Small intestine (tissue), 7 donors: ENCODE measurements at regions not wholly inside any gene's neighbourhood (a gene's known extent, or its start where the extent isn't known, plus 50 kb on each side); places are given as distances from the start of the nearest gene placed in this dataset.

Experiments used
- DNase-seq, 2 donors: peaks; one replicate each; pipeline versions ENCODE4 v3.0.0 to v3.0.0-alpha.2; 2013
- FAIRE-seq: peaks from 2 replicates; lab custom pipeline; 2012; peaks lifted over from hg19 to GRCh38; lab: Jason Lieb, UNC
- H3K27ac ChIP-seq, 3 donors: one replicate each; pipeline ENCODE4 v1.5.1; 2013; ENCODE audit warnings: low read length in 2 of 3, mild to moderate bottlenecking in 2 of 3, control low read depth in 1 of 3, inconsistent platforms in 1 of 3, low read depth in 1 of 3, moderate library complexity in 1 of 3
- H3K27me3 ChIP-seq, 3 donors: one replicate each; pipeline ENCODE4 v1.6.1; 2013; ENCODE audit warnings: low read length in 3 of 3, inconsistent platforms in 1 of 3; ENCODE audit not compliant: control insufficient read depth in 3 of 3, insufficient read depth in 3 of 3
- H3K36me3 ChIP-seq, 3 donors: one replicate each; pipeline ENCODE4 v1.6.1; 2013; ENCODE audit warnings: low read length in 3 of 3, inconsistent platforms in 1 of 3, low read depth in 1 of 3, mild to moderate bottlenecking in 1 of 3, moderate library complexity in 1 of 3; ENCODE audit not compliant: control insufficient read depth in 3 of 3, insufficient read depth in 2 of 3
- H3K4me1 ChIP-seq, 3 donors: one replicate each; pipeline ENCODE4 v1.6.1; 2013; ENCODE audit warnings: low read length in 2 of 3, inconsistent platforms in 1 of 3, low read depth in 1 of 3, mild to moderate bottlenecking in 1 of 3, moderate library complexity in 1 of 3; ENCODE audit not compliant: control insufficient read depth in 3 of 3, insufficient read depth in 2 of 3
- H3K4me3 ChIP-seq, 3 donors: one replicate each; pipeline ENCODE4 v1.5.1; 2013; ENCODE audit warnings: low read length in 3 of 3, control low read depth in 1 of 3, inconsistent platforms in 1 of 3, low read depth in 1 of 3, mild to moderate bottlenecking in 1 of 3, moderate library complexity in 1 of 3
- H3K9me3 ChIP-seq, 2 donors: one replicate each; pipeline ENCODE4 v1.6.1; 2013; ENCODE audit warnings: low read depth in 1 of 2, low read length in 1 of 2; ENCODE audit not compliant: control insufficient read depth in 2 of 2, insufficient read depth in 1 of 2
- WGBS, 3 donors: extraction: QIAGEN DNeasy Blood & Tissue Kit; methylation state at CpG; one replicate each; pipeline ENCODE4 v1.1.7; 2013; 5-methylcytosine and 5-hydroxymethylcytosine counted together
- donor health status: healthy with polysubstance abuse.
- donor health status: control.
- donor health status: control.
- donor health status: Bipolar disorder and iron deficiency.
- donor health status: healthy.

DNA sequence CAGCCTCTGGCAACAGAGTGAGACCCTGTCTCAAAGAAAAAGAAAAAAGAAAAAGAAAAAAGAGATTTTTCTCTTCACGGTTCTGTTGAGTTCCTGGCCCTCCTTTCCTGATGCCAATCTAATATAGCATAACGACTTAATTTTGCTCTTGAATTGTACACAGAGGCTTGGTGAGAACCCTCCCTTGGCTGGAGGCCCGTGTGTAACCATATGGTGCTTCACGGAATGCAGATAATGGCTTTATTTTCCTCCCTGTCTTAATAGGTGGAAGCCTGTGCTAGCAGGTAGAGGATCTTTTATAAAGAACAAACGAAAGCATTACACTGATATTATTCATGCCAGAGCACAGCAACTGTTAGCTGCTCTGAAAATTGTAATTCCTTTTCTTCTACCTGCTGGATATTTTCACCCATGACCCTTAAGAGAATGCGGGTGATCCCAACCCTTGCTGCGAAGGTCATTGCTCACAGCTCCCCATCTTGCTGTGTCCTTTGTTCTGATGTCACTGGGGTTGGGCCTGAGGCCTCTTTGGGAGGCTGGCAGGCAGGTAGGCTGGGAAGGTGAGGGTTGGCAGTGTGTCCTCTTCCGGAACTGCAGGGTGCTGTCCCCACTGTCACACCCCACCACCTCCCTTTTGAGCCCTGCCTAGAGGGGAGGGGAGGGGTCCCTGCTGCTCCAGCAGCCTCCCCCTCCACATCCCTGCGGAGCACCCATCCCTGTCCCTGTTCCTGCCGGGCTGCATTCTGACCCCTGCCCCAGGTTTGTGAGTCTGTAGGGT is 83.8 kb upstream of the STOX2 start:
- Histone ChIP-seq H3K4me3 (no peak overlapping the region), H3K4me1 (no peaks in the 10 kb centered on the region), H3K27me3 (peaks cover 0 to 8% (median 0%) of the 10 kb centered on the region in 3 donors), H3K9me3 (no peaks in the 10 kb centered on the region), H3K36me3 (no peaks in the 10 kb centered on the region), H3K27ac (no peak overlapping the region)
- WGBS, 3 donors, result 55 to 70% (median 66%) methylated on average over 10 of the region's 10 CpGs
- DNase-seq, result peak in 1 of 2 donors; percentile 19
- no peak for FAIRE-seq

DNA sequence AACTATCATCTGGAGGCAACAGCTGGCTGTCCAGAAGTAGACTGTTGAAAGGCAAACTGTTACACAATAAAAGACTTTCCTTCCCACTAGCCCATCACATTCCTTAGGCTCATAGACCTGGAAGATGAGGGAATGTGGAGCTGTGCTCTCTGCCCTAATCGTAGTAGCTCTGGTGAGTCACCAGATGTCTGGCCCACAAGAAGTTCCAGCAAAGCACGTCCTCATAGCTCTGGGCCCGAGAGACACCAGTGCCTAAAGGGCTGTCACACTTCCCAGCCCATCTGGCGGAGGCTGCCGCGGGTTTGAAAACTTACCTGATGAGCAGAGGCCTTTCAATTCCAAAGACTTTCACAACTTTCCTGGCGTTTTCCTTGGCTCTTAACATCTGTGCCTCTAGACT is 81.7 kb upstream of the STOX2 start:
- Histone ChIP-seq H3K36me3 (no peaks in the 10 kb centered on the region), H3K9me3 (no peaks in the 10 kb centered on the region), H3K27ac (no peak overlapping the region), H3K4me1 (no peaks in the 10 kb centered on the region), H3K4me3 (no peak overlapping the region), H3K27me3 (peaks cover 0 to 8% (median 0%) of the 10 kb centered on the region in 3 donors)
- 74 to 83% (median 75%) methylated on average over 7 of the region's 7 CpGs for WGBS, 3 donors
- no peak for DNase-seq
- FAIRE-seq, result no peak

DNA sequence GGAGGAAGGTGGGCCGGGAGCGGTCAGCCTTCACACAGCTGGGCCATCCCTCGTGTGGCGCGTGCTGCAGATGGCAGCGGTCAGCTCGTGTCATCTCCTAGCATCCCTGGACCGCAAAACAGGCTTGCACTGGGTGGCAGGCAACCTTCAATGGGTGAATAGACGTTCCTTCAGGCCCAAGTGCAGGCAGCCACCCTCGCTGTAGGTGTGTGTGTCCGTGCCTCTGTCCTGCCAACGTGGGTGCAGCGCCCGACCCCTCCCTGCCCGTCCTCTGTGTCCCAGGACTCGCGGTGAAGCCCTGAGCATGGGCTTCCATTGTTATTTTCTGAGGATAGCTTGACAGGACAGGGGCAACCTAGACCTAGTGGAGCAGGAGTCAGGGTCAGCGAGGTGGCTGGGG is 79.8 kb upstream of the STOX2 start:
- DNase-seq, result no peak
- 94 to 97% (median 95%) methylated on average over 14 to 18 of the region's 18 CpGs for WGBS, 3 donors
- Histone ChIP-seq H3K36me3 (no peaks in the 10 kb centered on the region), H3K4me1 (no peaks in the 10 kb centered on the region), H3K27ac (no peak overlapping the region), H3K27me3 (peaks cover 0 to 8% (median 0%) of the 10 kb centered on the region in 3 donors), H3K9me3 (no peaks in the 10 kb centered on the region), H3K4me3 (no peak overlapping the region)
- FAIRE-seq, result no peak

DNA sequence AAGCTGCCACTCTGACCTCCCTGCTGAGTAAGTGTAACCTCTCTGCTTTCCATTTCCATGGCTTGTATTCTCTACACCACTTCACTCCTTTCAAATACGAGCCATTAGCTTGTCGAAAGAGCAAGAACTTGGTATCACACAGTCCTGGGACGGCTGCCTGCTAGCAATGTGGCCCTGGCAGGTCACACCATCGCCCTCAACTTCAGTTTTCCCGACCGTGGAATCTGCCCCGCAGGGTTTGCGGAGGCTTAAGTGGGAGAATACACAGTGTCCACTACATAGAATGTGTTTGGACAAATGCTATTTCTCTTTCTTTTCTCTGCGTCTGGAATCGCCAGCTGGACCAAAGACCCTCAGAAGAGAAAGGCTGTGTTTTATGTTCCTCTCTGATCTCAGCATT is 78.6 kb upstream of the STOX2 start:
- DNase-seq (no peak), FAIRE-seq (no peak)
- H3K27me3 ChIP-seq, result peaks cover 0 to 8% (median 0%) of the 10 kb centered on the region in 3 donors
- 86 to 92% (median 87%) methylated on average over 10 of the region's 10 CpGs for whole genome bisulfite sequencing, 3 donors
- no peak overlapping the region for H3K27ac ChIP-seq
- H3K36me3 ChIP-seq, result no peaks in the 10 kb centered on the region
- H3K9me3 ChIP-seq, result no peaks in the 10 kb centered on the region
- H3K4me3 ChIP-seq, result no peak overlapping the region
- H3K4me1 ChIP-seq, result no peaks in the 10 kb centered on the region

DNA sequence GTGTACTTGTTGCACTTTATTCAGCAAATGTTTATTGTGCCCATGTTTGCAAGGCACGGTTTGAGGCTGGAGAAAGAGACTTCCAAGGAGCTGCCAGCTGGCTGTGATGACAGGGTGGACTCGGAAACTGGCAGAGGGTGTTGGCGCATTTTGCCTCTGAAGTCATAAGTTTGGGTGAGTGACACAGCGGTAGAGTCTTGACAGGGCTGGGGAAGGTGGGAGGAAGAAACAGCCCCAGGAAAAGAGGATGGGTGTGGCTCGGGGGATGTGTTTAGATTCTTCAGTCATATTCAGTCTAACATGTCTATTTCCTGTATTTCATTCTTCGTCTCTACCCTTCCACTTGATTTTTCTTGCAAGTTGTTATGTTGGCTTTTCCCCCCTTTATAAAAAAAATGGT is 77.0 kb upstream of the STOX2 start:
- DNase-seq (no peak), FAIRE-seq (no peak)
- no peaks in the 10 kb centered on the region for H3K36me3 ChIP-seq
- no peaks in the 10 kb centered on the region for H3K9me3 ChIP-seq
- no peaks in the 10 kb centered on the region for H3K4me1 ChIP-seq
- no peak overlapping the region for H3K4me3 ChIP-seq
- H3K27me3 ChIP-seq, result peaks cover 0 to 4% (median 0%) of the 10 kb centered on the region in 3 donors
- 52 to 67% (median 67%) methylated on average over 6 of the region's 6 CpGs for WGBS, 3 donors
- H3K27ac ChIP-seq, result no peak overlapping the region

DNA sequence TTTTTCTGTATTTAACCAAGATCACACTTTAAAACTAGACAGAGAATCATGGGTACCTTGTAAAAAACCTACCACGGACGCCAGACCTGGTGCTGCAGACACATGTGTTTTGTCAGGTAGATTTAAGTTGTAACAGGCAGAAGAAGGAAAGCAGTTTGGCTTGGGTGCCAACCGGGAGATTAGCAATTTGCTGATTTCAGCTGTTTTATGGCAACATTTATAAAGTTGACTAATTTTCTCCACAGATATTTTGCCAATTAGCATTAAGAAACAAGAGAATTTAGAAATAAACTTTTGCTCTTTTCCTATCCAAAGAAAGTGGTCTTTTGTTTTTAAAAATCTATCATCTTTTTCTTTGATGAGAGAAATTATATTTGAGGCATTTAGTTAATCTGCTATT is 76.3 kb upstream of the STOX2 start:
- no peaks in the 10 kb centered on the region for H3K36me3 ChIP-seq
- 78 to 80% (median 78%) methylated on average over 3 of the region's 3 CpGs for WGBS, 3 donors
- H3K4me1 ChIP-seq, result no peaks in the 10 kb centered on the region
- no peaks in the 10 kb centered on the region for H3K9me3 ChIP-seq
- DNase-seq (no peak), FAIRE-seq (no peak)
- H3K4me3 ChIP-seq, result no peak overlapping the region
- no peak overlapping the region for H3K27ac ChIP-seq
- peaks cover 0 to 4% (median 0%) of the 10 kb centered on the region in 3 donors for H3K27me3 ChIP-seq

DNA sequence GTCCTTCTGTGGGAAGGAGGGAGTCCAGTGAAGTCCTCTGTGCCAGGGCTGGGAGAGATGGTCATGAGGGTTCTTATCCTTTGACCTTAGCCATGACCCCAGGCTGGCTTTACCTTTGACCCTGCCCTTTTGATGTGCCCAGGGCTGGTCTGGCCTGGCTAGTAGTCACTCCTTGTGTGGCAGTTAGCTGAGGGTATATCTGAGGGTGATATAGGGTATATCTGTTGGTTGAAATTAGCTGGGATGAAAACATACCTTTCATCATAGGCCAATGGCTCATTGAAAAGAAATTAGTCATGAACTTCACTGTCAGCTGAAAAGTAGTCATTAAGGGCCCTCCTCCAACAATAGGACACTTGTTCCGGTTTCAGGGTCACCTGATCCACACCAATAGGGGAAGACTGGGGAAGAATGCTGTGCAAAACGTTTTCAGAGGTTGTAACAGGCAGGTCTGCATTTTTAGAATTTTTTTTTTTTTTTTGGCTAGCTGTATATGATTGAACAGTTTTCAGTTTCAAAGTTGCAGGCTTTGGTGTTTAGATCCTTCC is 74.6 kb upstream of the STOX2 start:
- peak in 1 of 2 donors; percentile 10 for DNase-seq
- Histone ChIP-seq H3K27ac (peak overlapping the region in 1 of 3 donors; percentile 32), H3K4me1 (no peaks in the 10 kb centered on the region), H3K9me3 (no peaks in the 10 kb centered on the region), H3K4me3 (no peak overlapping the region), H3K36me3 (no peaks in the 10 kb centered on the region), H3K27me3 (peaks cover 0 to 3% (median 0%) of the 10 kb centered on the region in 3 donors)
- 20 to 41% (median 30%) methylated on average over 2 of the region's 2 CpGs for WGBS, 3 donors
- FAIRE-seq, result no peak

DNA sequence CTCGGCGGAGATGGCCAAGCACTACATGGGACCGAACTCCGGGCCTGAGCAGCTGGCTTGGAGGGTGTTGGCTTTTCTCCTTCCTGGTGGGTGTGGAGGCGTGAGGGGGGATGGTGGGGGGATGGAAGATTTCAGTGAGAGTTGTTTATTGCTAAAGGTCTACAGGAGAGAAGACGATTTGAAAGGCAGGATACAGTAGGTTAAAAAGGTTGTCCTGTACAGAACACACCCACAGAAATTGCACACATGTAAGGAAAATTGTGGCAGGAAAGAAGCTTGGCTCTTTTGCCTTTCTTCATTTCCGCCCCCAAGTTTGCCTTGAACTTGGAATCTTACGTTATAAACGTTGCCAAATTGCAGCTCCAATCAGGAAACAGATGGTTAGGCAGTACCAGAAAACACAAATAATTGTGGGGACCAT is 74.1 kb upstream of the STOX2 start:
- Histone ChIP-seq H3K4me1 (no peaks in the 10 kb centered on the region), H3K4me3 (no peak overlapping the region), H3K27me3 (peaks cover 0 to 3% (median 0%) of the 10 kb centered on the region in 3 donors), H3K36me3 (no peaks in the 10 kb centered on the region), H3K9me3 (no peaks in the 10 kb centered on the region), H3K27ac (peak overlapping the region in 1 of 3 donors; percentile 32)
- DNase-seq, result no peak
- FAIRE-seq, result no peak
- 40 to 52% (median 47%) methylated on average over 9 of the region's 9 CpGs for whole genome bisulfite sequencing, 3 donors
